GF-D8 (cell line): ENCODE measurements at regions not wholly inside any gene's neighbourhood (a gene's known extent, or its start where the extent isn't known, plus 50 kb on each side); places are given as distances from the start of the nearest gene placed in this dataset.

Experiments
- DNase-seq: peaks from one replicate; lab custom pipeline; 2025; lab: John Stamatoyannopoulos, UW

DNA sequence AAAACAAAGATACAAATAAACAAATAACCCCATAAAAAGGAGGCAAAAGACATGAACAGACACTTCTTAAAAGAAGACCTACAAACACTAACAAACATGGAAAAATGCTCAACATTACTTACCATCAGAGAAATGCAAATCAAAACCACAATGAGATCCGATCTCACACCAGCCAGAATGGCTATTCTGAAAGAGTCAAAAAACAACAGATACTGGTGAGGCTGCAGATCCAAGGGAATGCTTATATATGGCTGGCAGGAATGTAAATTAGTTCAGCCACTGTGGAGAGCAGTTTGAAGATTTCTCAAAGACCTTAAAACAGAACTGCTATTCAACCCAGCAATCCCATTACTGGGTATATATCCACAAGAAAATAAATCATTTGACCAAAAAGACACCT is 80.4 kb upstream of the NRP1 start:
- DNase-seq = no peak

DNA sequence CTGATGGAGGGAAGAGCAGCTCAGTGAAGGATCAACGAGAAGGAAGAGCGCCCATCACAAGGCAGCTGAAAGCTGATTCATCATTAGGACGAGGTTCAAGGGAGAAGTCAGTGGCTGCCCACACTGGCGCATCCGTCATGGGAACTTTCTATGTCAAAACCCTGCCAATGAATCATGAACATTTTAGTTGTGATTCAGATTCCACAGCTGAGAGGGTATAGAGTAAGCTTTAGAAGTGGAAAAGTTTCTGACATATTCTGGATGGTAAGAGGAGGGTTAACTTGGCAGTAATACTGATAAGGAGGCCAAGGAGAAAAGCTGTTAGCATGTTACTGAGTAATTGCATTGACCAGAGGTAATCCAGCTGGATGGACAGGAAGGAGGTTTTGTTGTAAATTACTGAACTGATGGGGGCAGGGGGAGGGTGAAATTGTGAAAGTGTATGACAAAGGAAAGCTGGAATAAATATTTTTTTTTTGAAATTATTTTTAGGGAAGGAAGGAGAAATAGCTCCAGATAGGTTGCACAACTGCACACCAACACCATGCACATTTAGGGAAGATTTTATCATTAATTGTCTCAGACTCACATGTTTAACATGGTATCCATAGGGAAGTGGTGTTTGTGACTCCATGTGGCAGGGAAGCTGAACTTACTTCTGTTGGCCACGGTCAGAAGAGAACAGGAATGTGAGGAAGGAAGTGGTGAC is 78.3 kb upstream of the NRP1 start:
- DNase-seq = no peak

GRCh38 chr10:33412241-33412640 is 77.8 kb upstream of the NRP1 start:
- DNase-seq = no peak

DNA sequence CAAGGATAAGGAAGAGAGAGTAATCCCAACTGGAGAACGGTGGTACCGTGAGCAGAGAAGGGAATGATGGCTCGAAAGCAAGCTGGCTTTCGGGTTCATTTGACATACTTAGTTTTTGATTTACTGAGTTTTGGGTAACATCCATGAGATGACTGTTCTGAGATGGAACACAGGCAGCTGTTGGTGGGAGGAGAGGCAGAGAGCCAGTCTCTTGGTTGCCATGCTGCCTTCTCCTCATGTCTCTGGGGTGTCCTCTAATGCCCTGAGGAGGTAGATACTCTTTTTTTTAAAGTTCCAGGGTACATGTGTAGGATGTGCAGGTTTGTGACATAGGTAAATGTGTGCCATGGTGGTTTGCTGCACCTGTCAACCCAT is 76.4 kb upstream of the NRP1 start:
- DNase-seq = no peak

DNA sequence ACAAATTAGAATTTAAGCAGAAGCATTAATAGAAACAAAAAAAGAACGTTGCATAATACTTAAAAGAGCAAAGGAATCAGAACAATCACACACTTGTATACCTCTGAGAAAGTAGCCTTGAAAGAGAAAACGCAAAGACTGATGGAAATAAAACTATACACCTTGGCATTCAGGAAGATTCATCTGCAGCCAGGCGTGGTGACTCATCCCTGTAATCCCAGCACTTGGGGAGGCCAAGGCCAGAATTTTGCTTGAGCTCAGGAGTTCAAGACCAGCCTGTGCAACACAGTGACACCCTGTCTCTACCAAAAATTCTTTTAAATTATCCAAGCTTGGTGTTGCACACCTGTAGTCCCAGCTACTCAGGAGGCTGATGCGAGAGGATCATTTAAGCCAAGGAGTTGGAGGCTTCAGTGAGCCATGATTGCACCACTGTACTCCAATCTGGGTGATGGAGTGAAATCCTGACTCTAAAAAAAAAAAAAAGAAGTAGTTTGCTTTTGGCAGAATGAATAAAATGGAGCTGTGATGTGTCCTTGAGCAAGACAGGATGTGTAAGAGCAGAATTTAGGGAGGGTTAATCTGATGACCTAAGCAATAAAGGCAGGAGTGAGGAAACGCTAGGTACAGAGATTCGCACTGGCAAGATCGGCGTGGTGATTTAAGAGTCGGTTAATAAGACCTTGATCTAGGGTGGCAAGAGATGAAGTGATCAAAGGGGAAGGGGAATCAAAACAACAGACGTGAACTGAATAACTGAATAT is 75.8 kb upstream of the NRP1 start:
- DNase-seq = no peak

DNA sequence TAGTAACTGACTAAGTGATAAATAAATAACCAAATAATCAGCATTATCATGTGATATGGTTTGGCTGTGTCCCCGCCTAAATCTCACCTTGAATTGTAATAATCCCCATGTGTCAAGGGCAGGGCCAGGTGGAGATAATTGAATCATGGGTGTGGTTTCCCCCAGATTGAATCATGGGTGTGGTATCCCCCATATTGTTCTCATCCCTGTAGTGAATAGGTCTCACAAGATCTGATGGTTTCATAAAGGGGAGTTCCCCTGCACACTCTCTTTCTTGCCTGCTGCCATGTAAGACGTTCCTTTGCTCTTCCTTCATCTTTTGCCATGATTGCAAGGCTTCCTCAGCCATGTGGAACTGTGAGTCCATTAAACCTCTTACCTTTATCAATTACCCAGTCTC is 72.1 kb upstream of the NRP1 start:
- DNase-seq = no peak

DNA sequence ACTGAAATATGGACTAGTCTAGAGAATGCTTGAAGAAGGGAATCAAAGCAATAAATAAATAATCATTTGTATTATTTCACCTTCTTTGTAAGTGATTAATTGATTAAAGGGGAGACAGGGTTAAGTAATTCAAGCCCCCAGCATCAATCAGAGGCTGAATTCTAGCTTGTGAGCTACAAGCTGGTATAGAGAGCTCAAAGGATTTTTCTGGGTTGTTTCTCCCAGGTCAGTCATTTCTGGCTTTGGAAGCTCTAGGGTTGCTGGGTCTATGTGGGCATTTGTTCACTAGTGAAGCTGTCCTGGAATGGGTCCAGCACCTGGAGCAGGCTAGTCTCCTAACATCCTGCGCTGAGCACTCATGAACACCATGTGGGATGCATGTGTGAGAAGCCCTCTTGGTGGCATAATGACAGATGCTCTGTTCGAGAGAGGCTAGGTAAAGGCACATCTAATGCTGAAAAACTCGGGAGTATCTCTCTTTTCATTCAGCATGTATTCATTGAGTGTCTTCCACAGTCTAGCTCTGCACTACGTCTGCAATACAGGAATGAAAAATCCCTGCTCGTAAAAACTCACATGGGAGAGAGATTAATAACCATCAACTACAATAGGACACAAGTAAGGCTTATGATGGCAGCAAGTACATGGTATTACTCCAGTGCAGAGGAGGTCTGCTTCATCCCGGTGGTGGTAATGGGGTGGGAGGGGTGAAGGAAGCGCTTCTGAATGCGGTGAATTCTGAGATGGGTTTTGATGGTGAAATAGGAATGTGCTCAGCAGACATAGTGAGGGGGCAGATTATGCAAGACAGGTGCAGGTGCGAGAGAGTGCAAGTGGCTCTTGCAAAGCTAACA is 68.0 kb upstream of the NRP1 start:
- no peak for DNase-seq

DNA sequence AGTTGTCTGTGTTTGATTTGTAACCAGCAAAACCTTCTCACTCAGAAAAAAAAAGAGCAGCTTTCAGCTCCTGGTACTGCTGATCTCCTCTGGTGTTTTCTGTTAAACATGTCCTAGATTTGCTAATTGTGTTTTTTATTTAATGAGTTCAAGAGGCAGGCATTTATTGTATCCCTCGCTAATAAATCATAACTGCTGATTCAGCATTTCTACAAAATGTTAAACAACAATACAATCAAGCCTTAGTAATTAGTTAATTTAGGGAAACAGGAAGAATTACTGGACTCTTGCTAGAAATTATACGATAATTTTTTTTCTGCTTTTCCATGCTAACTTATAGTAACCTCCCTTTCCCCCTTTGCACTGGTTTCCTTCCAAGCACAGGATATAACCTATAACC is 66.8 kb upstream of the NRP1 start:
- DNase-seq = no peak

- DNase-seq = no peak
Measured at GRCh38 chr10:33398796-33399195, 64.3 kb upstream of the NRP1 start.

- DNase-seq = no peak
Measured at GRCh38 chr10:33396938-33397337, 62.5 kb upstream of the NRP1 start.

DNA sequence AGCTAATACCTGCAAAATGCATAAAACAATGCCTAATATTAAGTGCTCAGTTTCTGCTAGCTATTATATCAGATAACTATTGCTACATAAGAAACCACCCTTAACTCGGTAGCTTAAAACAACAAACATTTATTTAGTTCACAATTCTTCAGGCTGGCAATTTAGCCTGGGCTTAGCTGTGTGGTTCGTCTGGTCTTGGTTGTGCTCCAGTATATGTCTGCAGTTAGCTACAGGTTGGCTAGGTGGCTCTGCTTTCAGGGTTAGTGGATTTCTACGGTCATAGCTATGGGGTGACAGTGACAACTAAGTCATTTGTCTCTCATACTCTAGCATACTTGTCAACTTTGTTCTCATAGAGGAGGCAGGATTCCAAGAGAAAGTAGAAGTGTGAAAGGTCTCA is 61.8 kb upstream of the NRP1 start:
- no peak for DNase-seq

GRCh38 chr10:33395201-33395600 is 60.7 kb upstream of the NRP1 start:
- DNase-seq = no peak

GRCh38 chr10:33392706-33393105 is 58.2 kb upstream of the NRP1 start:
- DNase-seq = no peak

GRCh38 chr10:33391611-33392465 is 57.4 kb upstream of the NRP1 start:
- no peak for DNase-seq

- no peak for DNase-seq
Measured at GRCh38 chr10:33390046-33390445, 55.6 kb upstream of the NRP1 start.

- no peak for DNase-seq
Measured at GRCh38 chr10:33388785-33389184, 54.3 kb upstream of the NRP1 start.

DNA sequence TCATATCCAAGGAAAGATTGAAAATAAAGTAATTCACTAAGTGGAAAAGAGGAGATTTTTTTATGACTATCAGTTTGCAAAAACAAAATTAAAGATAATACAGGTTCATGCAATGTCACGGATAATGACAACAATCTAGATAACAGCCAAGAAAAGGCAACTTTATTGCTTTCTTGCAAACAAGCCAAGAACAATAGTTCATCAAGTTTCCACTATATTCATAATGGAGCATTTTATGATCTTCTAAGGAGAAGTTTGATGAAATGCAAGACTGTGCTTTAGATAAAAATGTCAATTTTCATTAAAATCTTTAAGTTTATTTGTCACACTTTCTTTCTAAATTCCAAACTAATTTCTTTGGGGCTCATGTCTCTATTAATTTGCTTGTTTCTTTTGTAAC is 53.9 kb upstream of the NRP1 start:
- no peak for DNase-seq

DNA sequence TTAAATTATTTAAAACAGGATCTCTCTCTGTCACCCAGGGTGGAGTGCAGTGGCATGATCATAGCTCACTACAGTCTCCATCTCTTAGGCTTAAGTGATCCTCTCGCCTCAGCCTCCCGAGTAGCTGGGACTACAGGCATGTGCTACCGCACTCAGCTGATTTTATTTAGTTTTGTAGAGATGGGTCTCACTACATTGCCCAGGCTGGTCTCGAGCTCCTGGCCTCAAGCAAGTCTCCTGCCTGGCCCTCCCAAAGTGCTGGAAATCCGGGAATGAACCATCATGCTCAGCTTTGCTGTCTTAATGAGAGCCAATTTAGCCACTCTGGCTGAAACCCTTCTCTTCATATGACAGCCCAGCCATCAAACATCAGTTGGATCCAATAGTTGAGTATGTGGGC is 53.3 kb upstream of the NRP1 start:
- no peak for DNase-seq

DNA sequence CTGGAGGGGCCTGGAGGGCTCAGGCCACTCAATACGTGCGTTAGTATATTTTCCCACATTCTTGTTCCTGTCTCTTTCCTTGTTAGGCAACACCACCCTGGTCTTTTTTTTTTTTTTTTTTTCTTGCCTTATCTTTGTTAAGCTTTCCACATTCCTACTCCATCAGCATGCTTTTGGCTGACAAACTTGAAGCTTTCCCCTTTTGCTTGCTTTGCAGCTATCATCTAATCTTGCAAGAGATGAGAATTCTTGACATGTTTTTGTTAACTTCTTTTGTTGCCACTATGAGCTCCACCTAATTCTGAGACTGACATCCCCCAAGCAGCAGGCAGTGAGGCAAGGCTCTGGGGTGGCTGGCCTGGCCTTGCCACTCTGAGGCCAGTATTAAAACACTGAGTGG is 52.5 kb upstream of the NRP1 start:
- DNase-seq = no peak

- DNase-seq = no peak
Measured at GRCh38 chr10:33385686-33386085, 51.2 kb upstream of the NRP1 start.

GRCh38 chr10:33385015-33385414 is 50.5 kb upstream of the NRP1 start:
- no peak for DNase-seq
